ENCODE measurements at regions not wholly inside any gene's neighbourhood (a gene's known extent, or its start where the extent isn't known, plus 50 kb on each side); places are given as distances from the start of the nearest gene placed in this dataset.

DNA sequence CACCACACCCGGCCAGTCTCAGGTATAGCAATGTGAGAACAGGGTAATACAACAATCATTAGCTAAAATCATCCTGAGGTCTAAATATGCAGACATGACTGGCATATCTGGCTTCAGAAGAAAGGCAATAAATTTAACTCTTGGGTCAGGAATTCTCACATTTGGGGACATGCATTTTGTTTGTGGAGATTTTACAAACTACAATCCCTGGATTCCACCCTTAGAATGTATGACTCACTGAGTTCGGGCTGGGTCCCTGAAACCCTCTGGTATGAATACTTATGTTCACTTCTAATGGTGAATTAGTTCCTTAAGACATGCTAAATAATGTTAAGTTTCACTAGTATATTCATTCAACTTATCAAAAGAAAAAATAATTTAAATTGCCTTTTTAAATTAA is 98.9 kb upstream of the HMGA2 start:
- WGBS (ENCODE audit: insufficient coverage, low coverage, missing lambda C conversion rate) = 0% methylated on average over 2 of the region's 2 CpGs
- H3K9ac ChIP-seq (ENCODE audit: insufficient read depth in 1 of 2, low read depth in 2 of 2, low read length in 2 of 2) = no peak overlapping the region
- no peaks in the 10 kb centered on the region for H4K20me1 ChIP-seq (replicated peaks; ENCODE audit: control insufficient read depth, insufficient read depth, low read length)
- H3K27me3 ChIP-seq (ENCODE audit: control insufficient read depth in 2 of 2, insufficient read depth in 2 of 2, low read length in 2 of 2) = peaks cover 15 to 16% of the 10 kb centered on the region in 2 experiments; a peak in 4 of 5 replicates
- no peak overlapping the region for H3K4me3 ChIP-seq
- no peak overlapping the region for H3K4me2 ChIP-seq (ENCODE audit: insufficient read depth, low read length)
- H3K9me1 ChIP-seq (ENCODE audit: control insufficient read depth, insufficient read depth, low read length) = no peaks in the 10 kb centered on the region
- H3K27ac ChIP-seq (ENCODE audit: extremely low read depth, low read depth, low read length) = no peak overlapping the region
- H3K4me1 ChIP-seq (replicated peaks in 1 of 2; ENCODE audit: control insufficient read depth in 2 of 2, insufficient read depth in 2 of 2, low read length in 2 of 2) = peaks cover 0 to 7% of the 10 kb centered on the region in 2 experiments; a peak in 2 of 5 replicates
- H3K9me3 ChIP-seq (replicated peaks; ENCODE audit: control insufficient read depth, insufficient read depth, low read depth, low read length) = no peaks in the 10 kb centered on the region; the same call in 1 of the 2 replicates
- ChIA-PET POLR2A (no interaction called here), CTCF (ENCODE audit: low intra/inter-chr PET ratio) (no interaction called here)
- H2AFZ ChIP-seq (ENCODE audit: low read depth, low read length) = no peak overlapping the region
- no peak for TF ChIP-seq STAG1 (CRISPR knock-in tag; IDR thresholded peaks at IDR 0.05; ENCODE audit: borderline replicate concordance)
- TF ChIP-seq ZNF444 (CRISPR knock-in tag; IDR thresholded peaks at IDR 0.05) = no peak
- no peak for TF ChIP-seq HOXB6 (CRISPR knock-in tag; IDR thresholded peaks at IDR 0.05; ENCODE audit: borderline replicate concordance)
- no peak for TF ChIP-seq SIRT6 (IDR thresholded peaks at IDR 0.05; ENCODE audit: low read depth, low read length)
- TF ChIP-seq TARDBP (IDR thresholded peaks at IDR 0.05) = no peak
- TF ChIP-seq, protein P1, sequence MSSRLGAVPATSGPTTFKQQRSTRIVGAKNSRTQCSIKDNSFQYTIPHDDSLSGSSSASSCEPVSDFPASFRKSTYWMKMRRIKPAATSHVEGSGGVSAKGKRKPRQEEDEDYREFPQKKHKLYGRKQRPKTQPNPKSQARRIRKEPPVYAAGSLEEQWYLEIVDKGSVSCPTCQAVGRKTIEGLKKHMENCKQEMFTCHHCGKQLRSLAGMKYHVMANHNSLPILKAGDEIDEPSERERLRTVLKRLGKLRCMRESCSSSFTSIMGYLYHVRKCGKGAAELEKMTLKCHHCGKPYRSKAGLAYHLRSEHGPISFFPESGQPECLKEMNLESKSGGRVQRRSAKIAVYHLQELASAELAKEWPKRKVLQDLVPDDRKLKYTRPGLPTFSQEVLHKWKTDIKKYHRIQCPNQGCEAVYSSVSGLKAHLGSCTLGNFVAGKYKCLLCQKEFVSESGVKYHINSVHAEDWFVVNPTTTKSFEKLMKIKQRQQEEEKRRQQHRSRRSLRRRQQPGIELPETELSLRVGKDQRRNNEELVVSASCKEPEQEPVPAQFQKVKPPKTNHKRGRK (tag; IDR thresholded peaks at IDR 0.05) = no peak
- no peak for TF ChIP-seq ZBED1 (IDR thresholded peaks at IDR 0.05)
- TF ChIP-seq L3MBTL2 (IDR thresholded peaks at IDR 0.05) = no peak
- TF ChIP-seq, protein P2, sequence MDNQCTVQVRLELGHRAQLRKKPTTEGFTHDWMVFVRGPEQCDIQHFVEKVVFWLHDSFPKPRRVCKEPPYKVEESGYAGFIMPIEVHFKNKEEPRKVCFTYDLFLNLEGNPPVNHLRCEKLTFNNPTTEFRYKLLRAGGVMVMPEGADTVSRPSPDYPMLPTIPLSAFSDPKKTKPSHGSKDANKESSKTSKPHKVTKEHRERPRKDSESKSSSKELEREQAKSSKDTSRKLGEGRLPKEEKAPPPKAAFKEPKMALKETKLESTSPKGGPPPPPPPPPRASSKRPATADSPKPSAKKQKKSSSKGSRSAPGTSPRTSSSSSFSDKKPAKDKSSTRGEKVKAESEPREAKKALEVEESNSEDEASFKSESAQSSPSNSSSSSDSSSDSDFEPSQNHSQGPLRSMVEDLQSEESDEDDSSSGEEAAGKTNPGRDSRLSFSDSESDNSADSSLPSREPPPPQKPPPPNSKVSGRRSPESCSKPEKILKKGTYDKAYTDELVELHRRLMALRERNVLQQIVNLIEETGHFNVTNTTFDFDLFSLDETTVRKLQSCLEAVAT (IDR thresholded peaks at IDR 0.05) = no peak
- TF ChIP-seq SUPT5H (IDR thresholded peaks at IDR 0.05) = no peak
- TF ChIP-seq CSDE1 (IDR thresholded peaks at IDR 0.05) = no peak
- TF ChIP-seq, protein P3, sequence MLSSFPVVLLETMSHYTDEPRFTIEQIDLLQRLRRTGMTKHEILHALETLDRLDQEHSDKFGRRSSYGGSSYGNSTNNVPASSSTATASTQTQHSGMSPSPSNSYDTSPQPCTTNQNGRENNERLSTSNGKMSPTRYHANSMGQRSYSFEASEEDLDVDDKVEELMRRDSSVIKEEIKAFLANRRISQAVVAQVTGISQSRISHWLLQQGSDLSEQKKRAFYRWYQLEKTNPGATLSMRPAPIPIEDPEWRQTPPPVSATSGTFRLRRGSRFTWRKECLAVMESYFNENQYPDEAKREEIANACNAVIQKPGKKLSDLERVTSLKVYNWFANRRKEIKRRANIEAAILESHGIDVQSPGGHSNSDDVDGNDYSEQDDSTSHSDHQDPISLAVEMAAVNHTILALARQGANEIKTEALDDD (IDR thresholded peaks at IDR 0.05) = no peak
- TF ChIP-seq, protein P4, sequence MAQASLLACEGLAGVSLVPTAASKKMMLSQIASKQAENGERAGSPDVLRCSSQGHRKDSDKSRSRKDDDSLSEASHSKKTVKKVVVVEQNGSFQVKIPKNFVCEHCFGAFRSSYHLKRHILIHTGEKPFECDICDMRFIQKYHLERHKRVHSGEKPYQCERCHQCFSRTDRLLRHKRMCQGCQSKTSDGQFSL (CRISPR knock-in tag; IDR thresholded peaks at IDR 0.05) = no peak
- TF ChIP-seq, protein P4 (tag; IDR thresholded peaks at IDR 0.05) = no peak
- TF ChIP-seq KLF6 (CRISPR knock-in tag; IDR thresholded peaks at IDR 0.05; ENCODE audit: borderline replicate concordance) = no peak
- no peak for TF ChIP-seq U2AF2 (optimal IDR thresholded peaks at IDR 0.05; ENCODE audit: low read depth, low read length)
- no peak for TF ChIP-seq DPF2 (IDR thresholded peaks at IDR 0.05)
- TF ChIP-seq CHCHD3 (CRISPR knock-in tag; IDR thresholded peaks at IDR 0.05) = no peak
- no peak for TF ChIP-seq CC2D1A (IDR thresholded peaks at IDR 0.05)
- no peak for TF ChIP-seq RBM34 (IDR thresholded peaks at IDR 0.05; ENCODE audit: borderline replicate concordance, insufficient read depth, low read length)
- DNase-seq (ENCODE audit: extremely low read depth in 1 of 4, low spot score in 3 of 4) (no peak), FAIRE-seq (no peak), ATAC-seq (no peak)
- no peaks in the 10 kb centered on the region for H3K79me2 ChIP-seq (ENCODE audit: control insufficient read depth, insufficient read depth, low read length)
- in situ Hi-C loops (cut with MboI) (no loop called here), intact Hi-C loops (cut with micrococcal nuclease) (no loop called here)
- H3K36me3 ChIP-seq (ENCODE audit: control insufficient read depth, insufficient read depth, low read length) = no peaks in the 10 kb centered on the region
- no TSS peak for BruUV-seq (replicated peaks)
